Upper lobe of right lung (tissue), 1 donor: ENCODE measurements at regions not wholly inside any gene's neighbourhood (a gene's known extent, or its start where the extent isn't known, plus 50 kb on each side); places are given as distances from the start of the nearest gene placed in this dataset.
A peak's percentile ranks its signal among the peaks of the same experiment; 100 is the strongest.

ENCODE experiments used
- ATAC-seq: fragments of 200-7000 bp; cut with Tn5 transposase; one replicate; pipeline ENCODE4 v1.9.1; 2020; ENCODE audit warnings: mild to moderate bottlenecking, moderate library complexity
- DNase-seq: peaks from one replicate; pipeline ENCODE4 v3.0.0-alpha.2; 2020
- H3K27ac ChIP-seq: fragments of 200-600 bp; one replicate; pipeline ENCODE4 v1.8.0; 2022
- H3K27me3 ChIP-seq: fragments of 200-600 bp; one replicate; pipeline ENCODE4 v1.8.0; 2022; ENCODE audit warnings: mild to moderate bottlenecking
- H3K36me3 ChIP-seq: fragments of 200-600 bp; one replicate; pipeline ENCODE4 v1.8.0; 2022
- H3K4me1 ChIP-seq: fragments of 200-600 bp; one replicate; pipeline ENCODE4 v1.8.0; 2022
- H3K4me3 ChIP-seq: fragments of 200-600 bp; one replicate; pipeline ENCODE4 v1.8.0; 2022; ENCODE audit warnings: mild to moderate bottlenecking
- H3K9me3 ChIP-seq: fragments of 200-600 bp; one replicate; pipeline ENCODE4 v1.8.0; 2022
- CTCF ChIP-seq: fragments of 200-600 bp; IDR thresholded peaks from one replicate; pipeline ENCODE4 v1.8.0; 2022; ENCODE audit warnings: antibody characterized with exemption
- intact Hi-C: fragments of 100-400 bp; cut with DNase I; formaldehyde crosslinking; loops from one replicate; pipeline ENCODE4 v1.11.0; 2022
- donor health status: DM: no; HTN: yes; CAD: no; lungs with severe emphysema.

- Histone ChIP-seq H3K27me3 (no peaks in the 10 kb centered on the region), H3K4me1 (no peaks in the 10 kb centered on the region), H3K9me3 (no peaks in the 10 kb centered on the region), H3K36me3 (no peaks in the 10 kb centered on the region), H3K4me3 (no peak overlapping the region), H3K27ac (no peak overlapping the region)
- ATAC-seq (no peak), DNase-seq (no peak)
- no peak for TF ChIP-seq CTCF
- intact Hi-C loops, result no loop called here
Observed at GRCh38 chr3:15955968-15956367, 158.2 kb upstream of the ANKRD28 start.

GRCh38 chr3:15958692-15959433 lies 161.1 kb upstream of the ANKRD28 start:
- H3K27me3 ChIP-seq, result no peaks in the 10 kb centered on the region
- DNase-seq, result no peak
- no peak for TF ChIP-seq CTCF
- H3K4me3 ChIP-seq, result no peak overlapping the region
- no peak for ATAC-seq
- H3K36me3 ChIP-seq, result no peaks in the 10 kb centered on the region
- H3K9me3 ChIP-seq, result no peaks in the 10 kb centered on the region
- intact Hi-C loops, result no loop called here
- H3K4me1 ChIP-seq, result no peaks in the 10 kb centered on the region
- no peak overlapping the region for H3K27ac ChIP-seq

GRCh38 chr3:15959434-15959811 lies 161.6 kb upstream of the ANKRD28 start:
- Histone ChIP-seq H3K4me1 (no peaks in the 10 kb centered on the region), H3K27me3 (no peaks in the 10 kb centered on the region), H3K27ac (no peak overlapping the region), H3K36me3 (no peaks in the 10 kb centered on the region), H3K9me3 (no peaks in the 10 kb centered on the region), H3K4me3 (no peak overlapping the region)
- intact Hi-C loops, result no loop called here
- TF ChIP-seq CTCF, result no peak
- no peak for DNase-seq
- no peak for ATAC-seq

GRCh38 chr3:15964605-15965442 lies 167.0 kb upstream of the ANKRD28 start:
- no peak for TF ChIP-seq CTCF
- H3K27me3 ChIP-seq, result no peaks in the 10 kb centered on the region
- DNase-seq (no peak), ATAC-seq (peak; percentile 43)
- H3K4me1 ChIP-seq, result no peaks in the 10 kb centered on the region
- H3K27ac ChIP-seq, result no peak overlapping the region
- H3K9me3 ChIP-seq, result no peaks in the 10 kb centered on the region
- H3K4me3 ChIP-seq, result no peak overlapping the region
- H3K36me3 ChIP-seq, result no peaks in the 10 kb centered on the region
- intact Hi-C loops, result no loop called here

- intact Hi-C loops, result no loop called here
- H3K27ac ChIP-seq, result no peak overlapping the region
- H3K27me3 ChIP-seq, result no peaks in the 10 kb centered on the region
- no peak for ATAC-seq
- no peaks in the 10 kb centered on the region for H3K36me3 ChIP-seq
- no peaks in the 10 kb centered on the region for H3K9me3 ChIP-seq
- no peak overlapping the region for H3K4me3 ChIP-seq
- H3K4me1 ChIP-seq, result no peaks in the 10 kb centered on the region
- DNase-seq, result no peak
- no peak for TF ChIP-seq CTCF
Observed at GRCh38 chr3:15967577-15967976, 169.8 kb upstream of the ANKRD28 start.
